H1 (cell line): ENCODE measurements at regions not wholly inside any gene's neighbourhood (a gene's known extent, or its start where the extent isn't known, plus 50 kb on each side); places are given as distances from the start of the nearest gene placed in this dataset.

ENCODE experiments used
- CTCF ChIA-PET: fragments of 300-600 bp; sonication (Branson Sonifier 250); formaldehyde crosslinking; loops from one replicate; lab custom pipeline; 2021; ENCODE audit not compliant: partially characterized antibody; lab: Charles Lee
- POLR2A ChIA-PET: fragments of 300-600 bp; sonication (Branson Sonifier 250); formaldehyde crosslinking; loops from one replicate; lab custom pipeline; 2021; ENCODE audit warnings: inconsistent platforms; ENCODE audit not compliant: partially characterized antibody; lab: Charles Lee
- DNase-seq, 2 experiments: peaks; one replicate each; pipeline versions ENCODE4 v3.0.0 to v3.0.0-alpha.2; 2010 to 2022; ENCODE audit warnings: low spot score in 2 of 2, low read depth in 1 of 2, mixed read lengths in 1 of 2
- FAIRE-seq: peaks from 2 replicates; lab custom pipeline; 2011; peaks lifted over from hg19 to GRCh38; lab: Jason Lieb, UNC
- H2AFZ ChIP-seq: 2 replicates; pipeline ENCODE4 v1.8.1; 2012; ENCODE audit warnings: low read length, inconsistent platforms
- H2AK5ac ChIP-seq: 2 replicates; pipeline ENCODE4 v1.6.1; 2013; ENCODE audit warnings: low read depth, low read length
- H2BK120ac ChIP-seq: replicated peaks from 2 replicates; pipeline ENCODE3; 2013; ENCODE audit warnings: low read depth, low read length, inconsistent platforms
- H2BK12ac ChIP-seq: 2 replicates; pipeline ENCODE4 v1.6.1; 2013; ENCODE audit warnings: low read depth, low read length
- H2BK15ac ChIP-seq: 2 replicates; pipeline ENCODE4 v1.6.1; 2013; ENCODE audit warnings: low read length
- H2BK20ac ChIP-seq: 2 replicates; pipeline ENCODE4 v1.6.1; 2013; ENCODE audit warnings: low read length
- H2BK5ac ChIP-seq: 2 replicates; pipeline ENCODE4 v1.6.1; 2013; ENCODE audit warnings: low read depth, low read length
- H3K14ac ChIP-seq: 2 replicates; pipeline ENCODE4 v1.6.1; 2013; ENCODE audit warnings: inconsistent platforms; ENCODE audit not compliant: insufficient read length
- H3K18ac ChIP-seq: 2 replicates; pipeline ENCODE4 v1.6.1; 2013; ENCODE audit warnings: low read length; ENCODE audit errors: extremely low read depth
- H3K23ac ChIP-seq: 2 replicates; pipeline ENCODE4 v1.6.1; 2013; ENCODE audit warnings: inconsistent platforms; ENCODE audit not compliant: insufficient read length
- H3K23me2 ChIP-seq: 2 replicates; pipeline ENCODE4 v1.6.1; 2013; ENCODE audit warnings: low read depth, low read length
- H3K27ac ChIP-seq: 2 replicates; pipeline ENCODE4 v1.6.1; 2011; ENCODE audit warnings: low read depth, low read length, inconsistent platforms
- H3K27me3 ChIP-seq, 4 experiments: replicated peaks in 1 of 4; 1 replicate in 1 of 4; 2 replicates in 3 of 4; pipeline versions ENCODE4 v1.6.1 to v1.8.1; 2011 to 2013; ENCODE audit warnings: low read length in 3 of 4, mild to moderate bottlenecking in 3 of 4, inconsistent platforms in 2 of 4, mixed read lengths in 2 of 4, moderate library complexity in 1 of 4; ENCODE audit not compliant: control insufficient read depth in 3 of 4, insufficient read depth in 3 of 4; ENCODE audit errors: extremely low read depth in 1 of 4
- H3K36me3 ChIP-seq, 4 experiments: 2 replicates each; pipeline versions ENCODE4 v1.6.1 to v1.8.1; 2011 to 2013; ENCODE audit warnings: mild to moderate bottlenecking in 4 of 4, low read length in 3 of 4, moderate library complexity in 2 of 4, control low read depth in 1 of 4, inconsistent platforms in 1 of 4; ENCODE audit not compliant: insufficient read depth in 4 of 4, control insufficient read depth in 2 of 4
- H3K4ac ChIP-seq: replicated peaks from 2 replicates; pipeline ENCODE3; 2013; ENCODE audit warnings: low read length, low read depth, mixed read lengths, inconsistent platforms; ENCODE audit not compliant: insufficient read length
- H3K4me1 ChIP-seq, 4 experiments: replicated peaks in 1 of 4; 1 replicate in 1 of 4; 2 replicates in 3 of 4; pipeline versions ENCODE4 v1.6.1 to v1.8.1; 2011 to 2013; ENCODE audit warnings: low read length in 3 of 4, inconsistent platforms in 2 of 4, mixed read lengths in 1 of 4; ENCODE audit not compliant: insufficient read depth in 4 of 4, control insufficient read depth in 3 of 4
- H3K4me2 ChIP-seq, 2 experiments: 2 replicates each; pipeline versions ENCODE4 v1.6.1 to v1.8.1; 2011 to 2013; ENCODE audit warnings: low read depth in 2 of 2, low read length in 2 of 2, control low read depth in 1 of 2, inconsistent platforms in 1 of 2, mild to moderate bottlenecking in 1 of 2; ENCODE audit not compliant: insufficient read depth in 1 of 2
- H3K4me3 ChIP-seq, 4 experiments: fragments of 200-600, 300-600 bp in 1 of 4; sonication (generic), shearing (Covaris generic), sonication (Bioruptor Twin) in 1 of 4; 2 replicates each; pipeline versions ENCODE4 v1.5.1 to v1.8.1; 2011 to 2016; ENCODE audit warnings: low read length in 4 of 4, low read depth in 3 of 4, control low read depth in 2 of 4, inconsistent platforms in 2 of 4, mild to moderate bottlenecking in 2 of 4, mixed read lengths in 1 of 4, moderate library complexity in 1 of 4; ENCODE audit not compliant: insufficient read depth in 2 of 4; ENCODE audit errors: extremely low read depth in 1 of 4
- H3K56ac ChIP-seq: replicated peaks from 2 replicates; pipeline ENCODE3; 2013; ENCODE audit warnings: low read depth, mild to moderate bottlenecking, mixed read lengths, low read length, inconsistent platforms; ENCODE audit not compliant: insufficient read length
- H3K79me1 ChIP-seq: 2 replicates; pipeline ENCODE4 v1.6.1; 2013; ENCODE audit warnings: low read depth, low read length, control low read depth
- H3K79me2 ChIP-seq, 2 experiments: 2 replicates each; pipeline versions ENCODE4 v1.6.1 to v1.8.1; 2012 to 2013; ENCODE audit warnings: low read length in 2 of 2, mild to moderate bottlenecking in 2 of 2, inconsistent platforms in 1 of 2; ENCODE audit not compliant: insufficient read depth in 2 of 2, control insufficient read depth in 1 of 2
- H3K9ac ChIP-seq, 4 experiments: replicated peaks in 1 of 4; 1 replicate in 1 of 4; 2 replicates in 3 of 4; pipeline versions ENCODE4 v1.6.1 to v1.8.1; 2011 to 2013; ENCODE audit warnings: low read depth in 3 of 4, low read length in 3 of 4, control low read depth in 2 of 4, mild to moderate bottlenecking in 2 of 4, moderate library complexity in 2 of 4, inconsistent platforms in 1 of 4; ENCODE audit errors: extremely low read depth in 1 of 4
- H3K9me3 ChIP-seq, 2 experiments: 2 replicates each; pipeline versions ENCODE4 v1.6.1 to v1.8.1; 2012 to 2013; ENCODE audit warnings: mild to moderate bottlenecking in 2 of 2, moderate library complexity in 2 of 2, control low read depth in 1 of 2, inconsistent platforms in 1 of 2, low read depth in 1 of 2, low read length in 1 of 2, mixed read lengths in 1 of 2; ENCODE audit not compliant: insufficient read depth in 2 of 2
- H4K20me1 ChIP-seq, 2 experiments: replicated peaks in 1 of 2; 2 replicates each; pipeline versions ENCODE3 to v1.8.1; 2011 to 2013; ENCODE audit warnings: inconsistent platforms in 2 of 2, low read length in 2 of 2, mild to moderate bottlenecking in 1 of 2; ENCODE audit not compliant: insufficient read depth in 2 of 2, control insufficient read depth in 1 of 2
- H4K5ac ChIP-seq: 2 replicates; pipeline ENCODE4 v1.6.1; 2013; ENCODE audit warnings: low read length, low read depth, mixed read lengths, inconsistent platforms; ENCODE audit not compliant: insufficient read length
- H4K8ac ChIP-seq: 2 replicates; pipeline ENCODE4 v1.8.0; 2013; ENCODE audit warnings: mild to moderate bottlenecking, moderate library complexity, low read length, inconsistent platforms; ENCODE audit not compliant: insufficient read depth; ENCODE audit errors: extremely low read depth
- H4K91ac ChIP-seq: replicated peaks from 2 replicates; pipeline ENCODE3; 2013; ENCODE audit warnings: low read length, mixed read lengths, inconsistent platforms; ENCODE audit not compliant: insufficient read length
- BACH1 ChIP-seq: IDR thresholded peaks from 2 replicates; pipeline ENCODE4 v1.6.1; 2012; ENCODE audit warnings: low read length, improper control_type of control experiment
- CHD2 ChIP-seq: IDR thresholded peaks from 2 replicates; pipeline ENCODE4 v1.6.1; 2012; ENCODE audit warnings: low read length, improper control_type of control experiment
- KDM1A ChIP-seq: fragments of 200-600, 300-600 bp; sonication (generic); IDR thresholded peaks from 2 replicates; pipeline ENCODE4 v1.7.1; 2016; ENCODE audit warnings: mild to moderate bottlenecking, low read length, borderline replicate concordance
- KDM5A ChIP-seq: fragments of 200-600 bp; IDR thresholded peaks from 2 replicates; pipeline ENCODE4 v1.7.1; 2012; ENCODE audit warnings: mild to moderate bottlenecking, low read length, inconsistent platforms, mixed read lengths
- SIN3A ChIP-seq, 2 experiments: IDR thresholded peaks in 1 of 2; conservative IDR thresholded peaks in 1 of 2; 2 replicates each; pipeline ENCODE4 v1.6.1; 2011 to 2012; ENCODE audit warnings: low read length in 2 of 2, improper control_type of control experiment in 1 of 2, low read depth in 1 of 2, mild to moderate bottlenecking in 1 of 2
- SIX5 ChIP-seq: IDR thresholded peaks from 2 replicates; pipeline ENCODE4 v1.6.1; 2011; ENCODE audit warnings: mild to moderate bottlenecking, low read depth, low read length
- TAF7 ChIP-seq: optimal IDR thresholded peaks from 2 replicates; pipeline ENCODE3; 2011; ENCODE audit warnings: low read depth, mild to moderate bottlenecking, inconsistent platforms, low read length, moderate library complexity, borderline replicate concordance
- TEAD4 ChIP-seq: IDR thresholded peaks from 2 replicates; pipeline ENCODE4 v1.6.1; 2012; ENCODE audit warnings: low read depth, low read length, inconsistent platforms, mixed read lengths
- WGBS, 2 experiments: shearing (Covaris generic) in 1 of 2; methylation state at CpG; one replicate each; pipeline versions ENCODE4 v1.1.6 to v1.1.7; 2013 to 2015; ENCODE audit warnings: low lambda C conversion rate in 2 of 2, mixed read lengths in 2 of 2, inconsistent platforms in 1 of 2, low coverage in 1 of 2, missing lambda C conversion rate in 1 of 2; ENCODE audit not compliant: insufficient replicate concordance in 2 of 2, insufficient coverage in 1 of 2, insufficient read length in 1 of 2; ENCODE audit errors: extremely low coverage in 1 of 2, missing lambda C conversion rate in 1 of 2; 5-methylcytosine and 5-hydroxymethylcytosine counted together

GRCh38 chr12:42886160-42886559, 296.6 kb upstream of the PRICKLE1 start:
- H3K14ac ChIP-seq, result no peak overlapping the region
- no peaks in the 10 kb centered on the region for H3K4me1 ChIP-seq
- H4K8ac ChIP-seq, result no peak overlapping the region
- no peak overlapping the region for H2BK15ac ChIP-seq
- H4K5ac ChIP-seq, result no peak overlapping the region
- no peaks in the 10 kb centered on the region for H3K9me3 ChIP-seq
- no peak overlapping the region for H3K4me2 ChIP-seq
- no peak overlapping the region for H3K9ac ChIP-seq
- FAIRE-seq, result no peak
- H4K91ac ChIP-seq, result no peak overlapping the region
- no peaks in the 10 kb centered on the region for H3K27me3 ChIP-seq
- H2BK12ac ChIP-seq, result no peak overlapping the region
- H2BK20ac ChIP-seq, result no peak overlapping the region
- 89% methylated on average over 3 of the region's 3 CpGs; no CpG with 5 or more reads in 1 of the 2 experiments for WGBS, 2 experiments
- peak overlapping the region; percentile 30; the same call in 1 of the 2 replicates for H2AFZ ChIP-seq
- no peak overlapping the region for H3K27ac ChIP-seq
- no peak overlapping the region for H2BK5ac ChIP-seq
- H3K36me3 ChIP-seq, result no peaks in the 10 kb centered on the region
- CTCF ChIA-PET, result no interaction called here
- no peaks in the 10 kb centered on the region for H3K79me2 ChIP-seq
- TF ChIP-seq TAF7 (no peak), TEAD4 (no peak), KDM5A (no peak), CHD2 (no peak), SIX5 (no peak), SIN3A (conservative IDR thresholded peaks at IDR 0.05 in 1 of 2, IDR thresholded peaks at IDR 0.05 in 1 of 2; ENCODE audit: low read depth in 1 of 2, low read length in 2 of 2) (no peak), BACH1 (no peak), KDM1A (no peak)
- DNase-seq, result no peak
- no peak overlapping the region for H3K4ac ChIP-seq
- H3K56ac ChIP-seq, result no peak overlapping the region
- H3K23me2 ChIP-seq, result no peaks in the 10 kb centered on the region
- H2AK5ac ChIP-seq, result no peak overlapping the region
- no peaks in the 10 kb centered on the region for H4K20me1 ChIP-seq
- no peaks in the 10 kb centered on the region for H3K79me1 ChIP-seq
- no peak overlapping the region for H2BK120ac ChIP-seq
- POLR2A ChIA-PET, result no interaction called here
- H3K4me3 ChIP-seq, result no peak overlapping the region
- H3K18ac ChIP-seq, result no peak overlapping the region
- H3K23ac ChIP-seq, result no peak overlapping the region
